NOMO-1 (cell line): ENCODE measurements at regions not wholly inside any gene's neighbourhood (a gene's known extent, or its start where the extent isn't known, plus 50 kb on each side); places are given as distances from the start of the nearest gene placed in this dataset.
"Not testable (repeated sequence)": the region's sequence is repeated elsewhere in the genome, so short reads cannot be mapped to it uniquely, and the experiment has no call there.

Source experiments
- DNase-seq, 2 experiments: peaks; one replicate each; lab custom pipeline; 2025; ENCODE audit not compliant: unreplicated experiment in 2 of 2; lab: John Stamatoyannopoulos, UW

- peak in 1 of 2 experiments; percentile 24 for DNase-seq
Measured at GRCh38 chr10:45056806-45057205, 56.1 kb downstream of the ZNF22 start.

GRCh38 chr10:45058580-45058979 is 57.9 kb downstream of the ZNF22 start:
- DNase-seq = peak; percentile 33 to 69

- DNase-seq = peak in 1 of 2 experiments; percentile 28
Measured at GRCh38 chr10:45058992-45059561, 58.4 kb downstream of the ZNF22 start.

- DNase-seq = no peak
Measured at GRCh38 chr10:45059632-45060031, 58.9 kb downstream of the ZNF22 start.

GRCh38 chr10:45061982-45062381 is 61.3 kb downstream of the ZNF22 start:
- no peak for DNase-seq

GRCh38 chr10:45063591-45064231 is 63.0 kb downstream of the ZNF22 start:
- DNase-seq = peak; percentile 68 to 92

GRCh38 chr10:45064998-45065397 is 64.3 kb downstream of the ZNF22 start:
- peak in 1 of 2 experiments; percentile 1 for DNase-seq

GRCh38 chr10:45071043-45071813 is 70.5 kb downstream of the ZNF22 start:
- no peak for DNase-seq

GRCh38 chr10:45075216-45075615 is 74.5 kb downstream of the ZNF22 start:
- DNase-seq = no peak

GRCh38 chr10:45075826-45076380 is 75.2 kb downstream of the ZNF22 start:
- DNase-seq = no peak

- DNase-seq = no peak
Measured at GRCh38 chr10:45076891-45077290, 76.2 kb downstream of the ZNF22 start.

GRCh38 chr10:45080331-45080730 is 79.6 kb downstream of the ZNF22 start:
- no peak for DNase-seq

GRCh38 chr10:45082176-45082575 is 81.5 kb downstream of the ZNF22 start:
- no peak for DNase-seq

- no peak for DNase-seq
Measured at GRCh38 chr10:45091968-45092367, 91.2 kb downstream of the ZNF22 start.

GRCh38 chr10:45093945-45094344 is 93.2 kb downstream of the ZNF22 start:
- no peak for DNase-seq

GRCh38 chr10:45095286-45095685 is 94.6 kb downstream of the ZNF22 start:
- no peak for DNase-seq

- DNase-seq = no peak
Measured at GRCh38 chr10:45096001-45096400, 95.3 kb downstream of the ZNF22 start.

GRCh38 chr10:45100429-45100828 is 99.7 kb downstream of the ZNF22 start:
- no peak for DNase-seq

- DNase-seq = no peak
Measured at GRCh38 chr10:45104674-45105073, 104.0 kb downstream of the ZNF22 start.

GRCh38 chr10:45105309-45105708 is 104.6 kb downstream of the ZNF22 start:
- not testable (repeated sequence) for DNase-seq

- no peak for DNase-seq
Measured at GRCh38 chr10:45106236-45106856, 105.6 kb downstream of the ZNF22 start.
